Bone marrow (tissue), 2 donors: ENCODE measurements at regions not wholly inside any gene's neighbourhood (a gene's known extent, or its start where the extent isn't known, plus 50 kb on each side); places are given as distances from the start of the nearest gene placed in this dataset.
"Not testable (repeated sequence)": the region's sequence is repeated elsewhere in the genome, so short reads cannot be mapped to it uniquely, and the experiment has no call there.

ENCODE experiments used
- DNase-seq, 2 donors: peaks; one replicate each; lab custom pipeline; 2025; lab: John Stamatoyannopoulos, UW

- no peak for DNase-seq
These were observed 294.7 kb upstream of the MAF start for GRCh38 chr16:79895053-79895916.

- DNase-seq = no peak
These were observed 292.9 kb upstream of the MAF start for GRCh38 chr16:79893445-79893844.

GRCh38 chr16:79892278-79892677, 291.7 kb upstream of the MAF start:
- no peak for DNase-seq

- DNase-seq = no peak
These were observed 290.9 kb upstream of the MAF start for GRCh38 chr16:79891458-79891857.

- no peak for DNase-seq
These were observed 287.3 kb upstream of the MAF start for GRCh38 chr16:79887541-79888540.

GRCh38 chr16:79885320-79885719, 284.8 kb upstream of the MAF start:
- no peak for DNase-seq

- DNase-seq = no peak
These were observed 283.0 kb upstream of the MAF start for GRCh38 chr16:79883494-79883893.

- no peak for DNase-seq
These were observed 281.9 kb upstream of the MAF start for GRCh38 chr16:79882340-79883005.

- not testable (repeated sequence) for DNase-seq
These were observed 280.6 kb upstream of the MAF start for GRCh38 chr16:79881107-79881506.

- DNase-seq = no peak
These were observed 275.8 kb upstream of the MAF start for GRCh38 chr16:79876332-79876730.

GRCh38 chr16:79874391-79874790, 273.9 kb upstream of the MAF start:
- DNase-seq = no peak

GRCh38 chr16:79873825-79874224, 273.3 kb upstream of the MAF start:
- DNase-seq = no peak

GRCh38 chr16:79871906-79872305, 271.4 kb upstream of the MAF start:
- DNase-seq = no peak

- DNase-seq = no peak
These were observed 269.7 kb upstream of the MAF start for GRCh38 chr16:79870016-79870886.

- no peak for DNase-seq
These were observed 268.9 kb upstream of the MAF start for GRCh38 chr16:79869304-79870015.

- DNase-seq = no peak
These were observed 268.3 kb upstream of the MAF start for GRCh38 chr16:79868841-79869240.

GRCh38 chr16:79867425-79867997, 267.0 kb upstream of the MAF start:
- DNase-seq = no peak

GRCh38 chr16:79865918-79866317, 265.4 kb upstream of the MAF start:
- DNase-seq = no peak

GRCh38 chr16:79864781-79865391, 264.3 kb upstream of the MAF start:
- DNase-seq = no peak
